Kidney (tissue), 13 donors: ENCODE measurements at regions not wholly inside any gene's neighbourhood (a gene's known extent, or its start where the extent isn't known, plus 50 kb on each side); places are given as distances from the start of the nearest gene placed in this dataset.

Experiments
- DNase-seq, 5 donors: peaks; one replicate each; pipeline ENCODE4 v3.0.0-alpha.2; 2013 to 2020
- FAIRE-seq: peaks from 2 replicates; lab custom pipeline; 2012; peaks lifted over from hg19 to GRCh38; lab: Jason Lieb, UNC
- H3K27ac ChIP-seq, 2 donors: one replicate each; pipeline ENCODE4 v1.7.0; 2013; ENCODE audit warnings: low read depth in 2 of 2, low read length in 2 of 2, inconsistent platforms in 1 of 2
- H3K27me3 ChIP-seq: one replicate; pipeline ENCODE4 v1.7.1; 2013; ENCODE audit warnings: low read length, inconsistent platforms; ENCODE audit not compliant: control insufficient read depth, insufficient read depth
- H3K36me3 ChIP-seq, 3 donors: one replicate each; pipeline versions ENCODE4 v1.7.0 to v1.7.1; 2013; ENCODE audit warnings: low read length in 3 of 3, control low read depth in 1 of 3, inconsistent platforms in 1 of 3; ENCODE audit not compliant: insufficient read depth in 3 of 3, control insufficient read depth in 2 of 3
- H3K4me1 ChIP-seq, 3 donors: one replicate each; pipeline versions ENCODE4 v1.7.0 to v1.7.1; 2013; ENCODE audit warnings: low read length in 3 of 3, inconsistent platforms in 1 of 3, low read depth in 1 of 3; ENCODE audit not compliant: control insufficient read depth in 2 of 3, insufficient read depth in 2 of 3
- H3K4me3 ChIP-seq, 3 donors: one replicate each; pipeline versions ENCODE4 v1.7.0 to v1.8.1; 2013; ENCODE audit warnings: low read length in 3 of 3, control low read depth in 1 of 3, inconsistent platforms in 1 of 3
- H3K9ac ChIP-seq, 3 donors: one replicate each; pipeline versions ENCODE4 v1.7.0 to v1.7.1; 2013; ENCODE audit warnings: low read length in 3 of 3, control low read depth in 1 of 3, inconsistent platforms in 1 of 3
- H3K9me3 ChIP-seq, 3 donors: one replicate each; pipeline versions ENCODE4 v1.7.0 to v1.7.1; 2013; ENCODE audit warnings: low read length in 3 of 3, control low read depth in 1 of 3, inconsistent platforms in 1 of 3; ENCODE audit not compliant: control insufficient read depth in 2 of 3, insufficient read depth in 1 of 3
- intact Hi-C: fragments of 100-400 bp; cut with DNase I; formaldehyde crosslinking; loops from one replicate; pipeline ENCODE4 v1.11.1; 2022
- TF ChIP-seq, protein P1 (sequence below): IDR thresholded peaks from 3 replicates; pipeline ENCODE4 v1.5.1; 2012; ENCODE audit warnings: mild to moderate bottlenecking, moderate library complexity, borderline replicate concordance; ENCODE audit not compliant: insufficient read depth; ENCODE audit errors: extremely low read depth
- donor health status: control.
- donor health status: control.
- donor health status: control.
- donor health status: control.
- donor health status: control.
- donor health status: DM: yes; HTN: yes; CAD: no.
- donor health status: Normal renal cell carcinoma (clear cell type).

DNA sequence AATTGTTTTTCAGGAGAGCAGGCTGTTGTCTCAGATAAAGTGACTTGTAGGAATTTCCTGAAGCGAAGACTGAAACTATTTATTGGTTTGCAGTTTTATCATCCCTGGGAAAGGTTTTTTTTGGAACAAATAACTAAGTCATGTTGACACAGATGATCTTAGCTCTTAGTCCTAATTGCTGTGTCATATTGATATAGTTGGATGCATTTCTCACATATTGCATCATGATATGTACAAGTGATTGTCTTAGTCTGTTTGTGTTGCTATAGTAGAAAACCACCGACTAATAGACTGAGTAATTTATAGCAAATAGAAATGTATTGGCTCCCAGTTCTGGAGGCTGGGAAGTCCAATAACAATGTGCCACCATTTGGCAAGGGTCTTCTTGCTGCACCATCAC is 397.5 kb upstream of the PPP1R2C start:
- DNase-seq (no peak), FAIRE-seq (no peak)
- Histone ChIP-seq H3K4me1 (no peaks in the 10 kb centered on the region), H3K27ac (no peak overlapping the region), H3K4me3 (no peak overlapping the region), H3K9me3 (no peaks in the 10 kb centered on the region), H3K27me3 (no peaks in the 10 kb centered on the region), H3K9ac (no peak overlapping the region), H3K36me3 (no peaks in the 10 kb centered on the region)
- TF ChIP-seq, protein P1, sequence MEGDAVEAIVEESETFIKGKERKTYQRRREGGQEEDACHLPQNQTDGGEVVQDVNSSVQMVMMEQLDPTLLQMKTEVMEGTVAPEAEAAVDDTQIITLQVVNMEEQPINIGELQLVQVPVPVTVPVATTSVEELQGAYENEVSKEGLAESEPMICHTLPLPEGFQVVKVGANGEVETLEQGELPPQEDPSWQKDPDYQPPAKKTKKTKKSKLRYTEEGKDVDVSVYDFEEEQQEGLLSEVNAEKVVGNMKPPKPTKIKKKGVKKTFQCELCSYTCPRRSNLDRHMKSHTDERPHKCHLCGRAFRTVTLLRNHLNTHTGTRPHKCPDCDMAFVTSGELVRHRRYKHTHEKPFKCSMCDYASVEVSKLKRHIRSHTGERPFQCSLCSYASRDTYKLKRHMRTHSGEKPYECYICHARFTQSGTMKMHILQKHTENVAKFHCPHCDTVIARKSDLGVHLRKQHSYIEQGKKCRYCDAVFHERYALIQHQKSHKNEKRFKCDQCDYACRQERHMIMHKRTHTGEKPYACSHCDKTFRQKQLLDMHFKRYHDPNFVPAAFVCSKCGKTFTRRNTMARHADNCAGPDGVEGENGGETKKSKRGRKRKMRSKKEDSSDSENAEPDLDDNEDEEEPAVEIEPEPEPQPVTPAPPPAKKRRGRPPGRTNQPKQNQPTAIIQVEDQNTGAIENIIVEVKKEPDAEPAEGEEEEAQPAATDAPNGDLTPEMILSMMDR = no peak
- intact Hi-C loops = no loop called here

DNA sequence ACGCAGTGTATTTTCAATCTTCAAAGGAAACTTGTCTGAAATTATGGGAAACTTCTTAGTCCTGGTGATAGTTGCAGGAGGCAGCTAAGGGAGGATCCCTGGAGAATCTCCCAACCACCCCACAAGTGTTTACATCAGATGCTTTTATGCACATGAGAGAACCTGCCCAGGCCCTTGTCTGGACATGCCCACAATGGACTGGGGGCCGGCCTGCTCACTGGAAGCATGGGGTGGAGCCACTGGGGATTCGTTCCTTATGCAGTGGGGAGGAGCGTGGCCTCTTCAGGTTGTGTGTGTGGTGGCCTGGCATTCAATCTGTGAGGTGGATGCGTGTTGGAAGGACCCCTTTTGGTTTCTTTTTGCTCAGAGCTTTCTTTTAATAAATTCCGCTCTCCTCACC is 398.7 kb upstream of the PPP1R2C start:
- Histone ChIP-seq H3K9ac (no peak overlapping the region), H3K27ac (no peak overlapping the region), H3K4me1 (no peaks in the 10 kb centered on the region), H3K4me3 (no peak overlapping the region), H3K36me3 (no peaks in the 10 kb centered on the region), H3K27me3 (no peaks in the 10 kb centered on the region), H3K9me3 (no peaks in the 10 kb centered on the region)
- intact Hi-C loops = no loop called here
- TF ChIP-seq, protein P1 = no peak
- DNase-seq = no peak
- FAIRE-seq = no peak

DNA sequence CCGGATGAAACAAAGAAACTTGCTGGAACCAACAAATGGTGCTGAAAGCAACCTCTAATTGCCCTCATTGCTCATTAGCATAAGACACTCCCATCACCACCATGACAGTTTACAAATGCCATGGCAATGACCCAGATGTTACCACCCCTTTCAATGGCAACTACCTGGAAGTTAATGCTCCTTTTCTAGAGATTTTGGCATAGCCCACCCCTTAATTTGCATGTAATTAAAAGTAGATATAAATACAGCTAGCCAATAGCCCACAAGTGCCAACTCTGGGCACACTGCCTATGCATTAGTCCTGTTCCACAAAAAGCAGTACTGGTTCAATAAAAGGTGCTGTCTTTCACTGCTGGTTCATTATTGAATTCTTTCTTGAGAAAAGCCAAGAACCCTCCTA is 410.3 kb upstream of the PPP1R2C start:
- intact Hi-C loops = no loop called here
- FAIRE-seq = no peak

More for the DNA sequence above, 410.3 kb upstream of the PPP1R2C start:
- DNase-seq = no peak
- Histone ChIP-seq H3K4me3 (no peak overlapping the region), H3K4me1 (no peaks in the 10 kb centered on the region), H3K27me3 (no peaks in the 10 kb centered on the region), H3K9ac (no peak overlapping the region), H3K9me3 (no peaks in the 10 kb centered on the region), H3K36me3 (no peaks in the 10 kb centered on the region), H3K27ac (no peak overlapping the region)
- TF ChIP-seq, protein P1 = no peak
